GM21447 (cell line): ENCODE measurements at regions not wholly inside any gene's neighbourhood (a gene's known extent, or its start where the extent isn't known, plus 50 kb on each side); places are given as distances from the start of the nearest gene placed in this dataset.
"Not testable (repeated sequence)": the region's sequence is repeated elsewhere in the genome, so short reads cannot be mapped to it uniquely, and the experiment has no call there.

Experiments used
- ATAC-seq: cut with Tn5 transposase; IDR thresholded peaks from one replicate; pipeline ENCODE4 v1.9.1; 2021; ENCODE audit not compliant: unreplicated experiment

GRCh38 chr6:112967974-112968373 lies 620.8 kb downstream of the RFPL4B start:
- ATAC-seq = no peak

GRCh38 chr6:112971651-112972050 lies 624.5 kb downstream of the RFPL4B start:
- no peak for ATAC-seq

DNA sequence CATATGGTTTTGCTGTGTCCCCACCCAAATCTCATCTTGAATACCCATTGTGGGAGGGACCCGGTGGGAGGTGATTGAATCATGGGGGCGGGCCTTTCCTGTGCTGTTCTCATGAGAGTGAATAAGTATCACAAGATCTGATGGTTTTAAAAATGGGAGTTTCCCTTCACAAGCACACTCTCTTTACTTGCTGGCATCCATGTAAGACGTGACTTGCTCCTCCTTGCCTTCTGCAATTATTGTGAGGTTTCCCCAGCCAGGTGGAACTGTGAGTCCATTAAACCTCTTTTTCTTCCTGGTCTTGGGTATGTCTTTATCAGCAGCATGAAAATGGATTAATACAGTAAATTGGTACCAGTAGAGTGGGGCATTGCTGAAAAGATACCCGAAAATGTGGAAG lies 627.8 kb downstream of the RFPL4B start:
- not testable (repeated sequence) for ATAC-seq

DNA sequence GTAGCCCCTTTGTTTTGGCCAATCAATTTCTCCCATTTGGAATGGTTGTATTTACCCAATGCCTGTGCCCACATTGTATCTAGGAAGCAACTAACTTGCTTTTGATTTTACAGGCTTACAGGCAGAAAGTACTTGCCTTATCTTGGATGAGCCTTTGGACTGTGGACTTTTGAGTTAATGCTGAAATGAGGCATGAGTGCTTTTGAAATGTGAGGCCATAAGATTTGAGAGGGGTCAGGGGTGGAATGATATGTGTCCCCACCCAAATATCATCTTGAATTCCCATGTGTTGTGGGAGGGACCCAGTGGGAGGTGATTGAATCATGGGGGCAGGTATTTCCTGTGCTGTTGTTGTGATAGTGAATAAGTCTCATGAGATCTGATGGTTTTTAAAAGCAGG lies 629.4 kb downstream of the RFPL4B start:
- not testable (repeated sequence) for ATAC-seq

DNA sequence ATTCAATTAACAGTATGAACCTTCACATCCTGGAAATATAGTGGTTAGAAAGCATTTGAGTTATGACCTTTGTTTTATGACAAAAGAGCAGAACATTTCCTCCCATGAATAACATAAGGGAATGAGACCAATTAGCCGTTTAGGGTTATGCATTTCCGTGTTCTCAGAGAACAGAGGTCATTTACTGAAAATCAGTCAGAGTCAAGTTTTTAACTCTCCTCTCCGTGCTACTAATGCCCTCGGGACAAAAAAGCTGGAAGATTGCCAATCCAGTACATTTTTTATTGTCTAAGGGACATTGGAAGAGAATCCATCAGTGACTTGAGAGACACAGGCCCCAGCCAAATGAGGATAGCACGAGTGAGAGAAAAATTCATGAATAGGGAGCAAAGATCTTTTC lies 632.7 kb downstream of the RFPL4B start:
- no peak for ATAC-seq

- no peak for ATAC-seq
These were observed 633.5 kb downstream of the RFPL4B start for GRCh38 chr6:112980676-112981075.

- no peak for ATAC-seq
These were observed 636.7 kb downstream of the RFPL4B start for GRCh38 chr6:112983713-112984261.

GRCh38 chr6:112984899-112985298 lies 637.8 kb downstream of the RFPL4B start:
- ATAC-seq = no peak

- ATAC-seq = no peak
These were observed 639.2 kb downstream of the RFPL4B start for GRCh38 chr6:112986321-112986720.

DNA sequence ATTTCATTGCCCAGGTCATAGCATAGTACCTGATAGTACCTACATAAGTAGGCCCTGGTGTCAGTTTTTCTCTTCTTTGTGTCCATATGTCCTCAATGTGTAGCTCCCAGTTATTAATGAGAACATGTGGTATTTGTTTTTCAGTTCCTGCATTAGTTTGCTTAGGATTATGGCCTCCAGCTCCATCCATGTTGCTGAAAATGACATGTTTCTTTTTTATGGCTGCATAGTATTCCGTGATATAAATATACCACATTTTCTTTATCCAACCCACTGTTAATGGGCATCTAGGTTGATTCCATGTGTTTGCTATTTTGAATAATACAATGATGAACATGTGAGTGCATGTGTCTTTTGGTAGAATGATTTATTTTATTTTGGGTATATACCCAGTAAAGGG lies 641.6 kb downstream of the RFPL4B start:
- ATAC-seq = no peak

GRCh38 chr6:112990971-112991370 lies 643.8 kb downstream of the RFPL4B start:
- ATAC-seq = no peak

GRCh38 chr6:112991912-112992311 lies 644.8 kb downstream of the RFPL4B start:
- no peak for ATAC-seq

- no peak for ATAC-seq
These were observed 650.4 kb downstream of the RFPL4B start for GRCh38 chr6:112997421-112998085.

DNA sequence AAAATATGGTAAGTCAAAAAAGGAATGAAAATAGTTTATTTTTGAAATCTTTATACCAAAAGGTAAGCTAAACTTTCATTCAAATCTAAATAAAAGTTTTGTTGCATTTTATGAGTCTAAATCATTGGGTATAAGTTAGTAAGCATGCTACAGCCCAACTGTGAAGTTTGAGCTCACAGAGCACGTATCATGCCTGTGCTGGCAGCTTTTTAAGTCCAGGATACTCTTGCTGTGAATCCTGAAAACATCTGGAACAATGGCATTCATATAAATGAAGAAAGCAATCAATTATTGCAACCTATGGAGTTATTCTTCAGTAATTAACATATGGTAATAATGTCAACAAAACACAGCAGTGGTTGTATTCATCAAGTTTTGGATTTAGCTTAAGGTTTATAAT lies 656.9 kb downstream of the RFPL4B start:
- ATAC-seq = no peak

- ATAC-seq = no peak
These were observed 657.5 kb downstream of the RFPL4B start for GRCh38 chr6:113004470-113005270.

DNA sequence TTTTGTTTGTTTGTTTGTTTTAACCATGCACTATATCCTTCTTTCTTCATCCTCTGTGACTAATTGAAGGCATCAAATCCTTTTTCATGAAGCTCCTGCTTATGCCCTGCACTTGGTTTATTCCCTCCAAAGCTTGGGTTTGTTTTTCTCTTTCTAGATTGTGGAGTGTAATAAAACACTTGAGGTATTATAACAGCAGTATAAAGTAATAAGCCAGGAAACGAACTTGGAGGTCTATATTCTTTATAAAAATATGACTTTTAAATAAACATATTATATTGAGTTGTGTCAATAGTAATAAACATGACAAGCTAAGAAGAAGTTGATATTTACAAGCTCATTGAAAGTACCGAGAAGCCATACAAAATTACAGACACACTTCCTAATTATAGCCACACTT lies 659.4 kb downstream of the RFPL4B start:
- no peak for ATAC-seq

- no peak for ATAC-seq
These were observed 662.6 kb downstream of the RFPL4B start for GRCh38 chr6:113009682-113010081.

DNA sequence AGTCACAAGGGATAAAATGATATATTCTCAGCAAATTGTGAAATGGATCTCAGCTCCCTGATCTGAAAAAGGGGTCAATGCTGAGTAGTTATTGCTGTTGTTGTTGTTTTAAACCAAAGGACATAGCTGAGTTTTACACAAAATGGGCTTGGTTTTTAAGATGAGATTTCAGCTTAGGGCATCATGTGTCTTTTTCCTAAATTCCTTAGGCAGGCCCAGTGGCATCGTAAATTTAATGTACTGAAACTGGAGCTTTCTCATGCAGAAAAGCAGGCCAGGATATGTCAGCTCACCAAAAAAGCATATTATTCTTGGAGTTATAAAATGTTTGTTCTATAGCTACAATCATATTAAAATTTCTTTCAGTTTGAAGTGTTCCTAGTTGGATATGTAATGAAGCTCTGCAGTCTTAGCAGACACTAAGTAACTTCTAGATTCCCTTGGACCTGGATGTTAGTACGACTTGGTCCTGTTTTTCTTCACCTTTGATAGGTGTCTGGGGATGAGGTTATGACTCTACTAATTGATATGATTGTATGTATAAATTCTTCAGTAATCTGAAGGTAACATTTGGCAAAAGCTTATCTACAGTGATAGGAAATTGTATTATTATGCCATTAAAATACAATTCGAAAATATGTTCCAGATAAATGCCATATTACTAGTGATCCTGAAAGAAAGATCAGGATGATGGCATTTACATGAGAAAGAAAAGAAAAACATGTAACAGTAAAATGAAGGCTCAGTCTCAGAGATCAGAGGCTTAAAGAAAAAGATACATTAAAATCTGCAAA lies 663.3 kb downstream of the RFPL4B start:
- no peak for ATAC-seq

GRCh38 chr6:113011389-113011788 lies 664.3 kb downstream of the RFPL4B start:
- ATAC-seq = no peak

DNA sequence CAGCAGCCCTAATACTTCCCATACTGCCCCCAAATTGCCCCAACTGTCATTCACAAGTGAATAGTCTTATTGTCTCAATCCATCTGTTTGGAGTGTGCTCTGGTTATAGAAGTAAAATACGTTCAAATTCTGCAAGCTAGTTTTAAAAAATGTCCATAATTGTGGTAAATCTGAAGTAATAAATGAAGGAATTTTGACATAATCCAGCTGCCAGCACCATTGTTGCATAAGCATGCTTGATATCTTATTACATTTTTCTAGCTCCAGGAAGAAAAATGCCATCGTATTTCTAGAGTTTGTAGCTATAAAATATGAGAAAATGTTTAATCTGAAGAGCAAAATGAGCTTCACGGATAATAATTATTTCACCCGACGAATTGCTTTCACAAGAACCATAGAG lies 664.7 kb downstream of the RFPL4B start:
- ATAC-seq = no peak

DNA sequence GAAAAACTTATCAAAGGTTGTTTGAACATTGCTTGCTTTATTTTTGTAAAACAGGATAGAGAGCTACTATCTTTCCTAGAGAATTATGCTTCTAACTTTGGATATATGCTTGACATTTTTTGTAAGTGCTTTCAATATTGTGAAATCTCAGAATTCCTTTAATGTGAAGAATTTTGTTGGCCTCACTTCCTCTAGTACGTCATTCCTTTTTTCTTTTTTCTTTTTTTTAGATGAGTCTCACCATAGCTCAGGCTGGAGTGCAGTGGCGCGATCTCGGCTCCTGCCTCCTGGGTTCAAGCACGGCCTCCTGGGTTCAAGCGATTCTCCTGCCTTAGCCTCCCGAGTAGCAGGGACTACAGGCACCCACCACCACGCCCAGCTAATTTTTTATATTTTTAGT lies 668.1 kb downstream of the RFPL4B start:
- no peak for ATAC-seq
